ENCODE measurements at regions not wholly inside any gene's neighbourhood (a gene's known extent, or its start where the extent isn't known, plus 50 kb on each side); places are given as distances from the start of the nearest gene placed in this dataset.

- TF ChIP-seq POLR2A (IDR thresholded peaks at IDR 0.05) = no peak
- no peak for TF ChIP-seq CTCF (IDR thresholded peaks at IDR 0.05)
- no peak for TF ChIP-seq EP300 (IDR thresholded peaks at IDR 0.05)
- no peak for TF ChIP-seq POLR2AphosphoS5 (IDR thresholded peaks at IDR 0.05)
These were observed 156.0 kb upstream of the CADM1 start for GRCh38 chr11:115660030-115660805.
